ENCODE measurements at regions not wholly inside any gene's neighbourhood (a gene's known extent, or its start where the extent isn't known, plus 50 kb on each side); places are given as distances from the start of the nearest gene placed in this dataset.

DNA sequence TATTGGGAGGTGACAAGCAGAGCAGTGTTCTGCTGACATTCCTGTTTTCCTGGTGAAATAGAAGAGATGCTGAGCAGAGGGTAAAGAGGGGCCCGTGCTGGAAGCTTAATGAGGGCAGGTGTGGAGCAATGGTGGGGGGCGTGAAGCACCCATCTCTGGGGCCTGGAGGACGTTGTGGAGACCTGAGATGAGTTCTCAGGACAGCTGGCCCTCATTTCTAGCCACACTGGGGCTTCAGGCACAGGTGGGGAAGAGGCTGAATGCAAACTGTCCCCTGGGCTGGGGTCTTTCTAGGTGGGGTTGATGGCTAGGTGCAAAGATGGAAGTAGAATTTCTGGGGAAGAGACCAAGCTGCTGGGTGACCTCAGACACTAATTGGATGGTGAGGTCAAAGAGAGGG is 274.2 kb upstream of the TCERG1L start:
- DNase-seq, result no peak

DNA sequence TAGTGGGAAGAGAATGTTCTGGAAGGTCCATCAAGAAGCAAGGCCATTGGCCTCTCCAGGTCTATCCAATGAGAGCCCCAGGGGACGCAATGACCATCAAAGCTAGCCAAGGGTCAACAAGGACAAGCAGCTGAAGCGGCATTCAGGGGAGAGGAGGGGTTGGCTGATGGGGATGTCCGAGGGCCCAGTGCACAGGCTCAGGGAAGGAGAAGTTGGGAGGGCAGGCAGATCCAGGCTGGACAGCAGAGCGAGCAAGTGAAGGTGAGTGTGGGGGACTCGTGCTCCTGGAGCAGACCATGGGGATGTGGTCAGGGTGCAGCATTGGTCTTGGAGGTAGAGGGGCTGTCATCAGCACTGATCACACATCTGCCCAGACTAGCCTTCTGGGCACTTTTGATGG is 275.4 kb upstream of the TCERG1L start:
- no peak for DNase-seq

- no peak for DNase-seq
Observed at GRCh38 chr10:131587976-131588680, 276.6 kb upstream of the TCERG1L start.

DNA sequence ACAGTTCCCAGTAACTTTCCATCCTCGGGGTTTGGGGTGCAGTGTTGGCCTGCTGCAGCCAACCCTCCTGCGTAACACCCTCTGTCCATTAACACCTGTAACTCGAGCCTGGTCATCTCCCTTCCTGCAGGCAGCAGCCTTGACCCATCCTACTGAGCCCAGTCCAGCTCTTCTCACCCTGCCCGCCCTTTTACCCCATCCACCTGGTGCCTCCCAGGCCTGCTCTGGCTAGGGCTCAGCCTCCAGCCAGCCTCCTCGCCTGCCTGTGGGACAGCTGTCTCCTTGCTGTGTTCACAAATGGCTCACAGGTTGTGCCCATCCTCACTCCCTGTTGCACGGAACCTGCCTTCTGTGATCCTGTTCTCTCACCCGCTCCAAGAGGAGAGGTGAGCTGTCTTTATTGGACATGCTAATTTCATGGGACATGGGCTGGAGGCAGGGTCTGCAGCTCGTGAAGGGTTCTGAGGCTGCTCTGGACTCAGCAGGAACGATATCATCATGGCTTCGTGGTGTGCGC is 277.2 kb upstream of the TCERG1L start:
- DNase-seq, result no peak

DNA sequence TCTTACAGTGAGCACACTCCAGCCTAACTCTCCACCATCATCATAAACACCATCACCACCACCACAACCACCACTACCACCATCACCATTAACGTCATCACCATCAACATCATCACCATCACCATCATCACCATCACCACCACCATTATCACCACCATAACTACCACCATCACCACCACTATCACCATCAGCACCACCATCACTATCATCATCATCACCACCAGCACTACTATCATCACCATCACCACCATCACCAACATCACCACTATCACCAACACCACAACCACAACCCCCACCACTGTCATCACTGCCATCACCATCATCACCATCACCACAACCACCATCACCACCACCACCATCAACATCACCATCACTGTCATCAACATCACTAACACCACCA is 279.0 kb upstream of the TCERG1L start:
- no peak for DNase-seq

DNA sequence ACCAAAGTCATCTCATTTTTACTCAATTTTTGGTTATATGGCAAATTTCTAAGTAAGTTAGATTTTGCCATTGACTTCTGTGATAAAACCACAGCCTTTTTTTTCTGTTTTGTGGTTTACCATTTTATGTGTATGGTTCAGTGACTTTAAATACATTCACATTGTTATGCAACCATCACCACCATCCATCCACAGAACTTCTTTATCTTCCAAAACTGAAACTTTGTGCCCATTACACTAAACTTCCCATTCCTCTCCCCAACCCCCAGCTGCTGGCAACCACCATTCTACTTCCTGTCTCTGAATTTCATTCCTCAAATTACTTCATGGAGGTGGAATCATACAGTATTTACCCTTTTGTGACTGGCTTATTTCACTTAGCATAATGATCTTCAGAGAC is 280.4 kb upstream of the TCERG1L start:
- no peak for DNase-seq

GRCh38 chr10:131609176-131609575 is 291.6 kb upstream of the PPP2R2D start:
- DNase-seq, result no peak

- DNase-seq, result no peak
Observed at GRCh38 chr10:131615150-131615549, 285.7 kb upstream of the PPP2R2D start.

DNA sequence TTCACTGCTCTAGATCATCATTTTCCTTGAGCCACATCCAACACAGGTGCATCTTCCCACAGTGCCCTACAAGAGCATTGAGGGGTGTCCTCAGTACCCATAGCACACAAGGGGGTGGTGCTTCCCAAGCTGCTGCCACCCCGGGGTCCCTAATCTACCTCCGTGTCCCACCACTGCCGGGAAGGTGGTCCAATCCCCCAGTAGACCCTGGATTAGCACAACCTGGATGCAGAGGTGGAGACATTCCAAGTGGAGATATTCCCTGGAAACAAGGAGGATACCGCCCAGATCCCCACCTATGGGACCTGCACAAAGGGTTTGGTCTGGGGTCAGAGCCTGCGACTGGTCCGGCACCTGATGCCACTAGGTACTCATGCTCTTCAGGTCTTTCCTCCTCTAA is 284.8 kb upstream of the PPP2R2D start:
- DNase-seq, result no peak

- no peak for DNase-seq
Observed at GRCh38 chr10:131617113-131617858, 283.5 kb upstream of the PPP2R2D start.

GRCh38 chr10:131618587-131619267 is 282.1 kb upstream of the PPP2R2D start:
- DNase-seq, result no peak

DNA sequence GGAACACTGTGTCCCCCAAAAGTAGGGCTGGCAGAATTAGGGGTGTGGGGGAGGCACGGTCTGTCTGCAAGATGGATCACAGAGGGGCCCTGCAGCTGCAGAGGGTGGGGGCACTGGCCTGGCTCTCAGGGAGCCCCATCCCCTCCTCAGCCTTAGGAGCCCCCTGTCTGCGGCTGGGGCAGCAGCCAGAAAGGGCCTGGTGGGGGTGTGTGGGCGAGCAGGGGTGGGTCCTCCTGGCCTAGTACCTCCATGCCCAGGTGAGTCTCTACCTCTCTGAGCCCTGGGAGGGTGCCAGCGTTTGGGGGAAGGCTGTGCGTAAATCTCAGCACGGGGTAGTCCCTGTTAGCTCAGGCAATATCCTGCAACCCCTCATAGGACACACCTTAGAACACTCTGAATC is 280.5 kb upstream of the PPP2R2D start:
- DNase-seq, result no peak

GRCh38 chr10:131620904-131621303 is 279.9 kb upstream of the PPP2R2D start:
- DNase-seq, result no peak

DNA sequence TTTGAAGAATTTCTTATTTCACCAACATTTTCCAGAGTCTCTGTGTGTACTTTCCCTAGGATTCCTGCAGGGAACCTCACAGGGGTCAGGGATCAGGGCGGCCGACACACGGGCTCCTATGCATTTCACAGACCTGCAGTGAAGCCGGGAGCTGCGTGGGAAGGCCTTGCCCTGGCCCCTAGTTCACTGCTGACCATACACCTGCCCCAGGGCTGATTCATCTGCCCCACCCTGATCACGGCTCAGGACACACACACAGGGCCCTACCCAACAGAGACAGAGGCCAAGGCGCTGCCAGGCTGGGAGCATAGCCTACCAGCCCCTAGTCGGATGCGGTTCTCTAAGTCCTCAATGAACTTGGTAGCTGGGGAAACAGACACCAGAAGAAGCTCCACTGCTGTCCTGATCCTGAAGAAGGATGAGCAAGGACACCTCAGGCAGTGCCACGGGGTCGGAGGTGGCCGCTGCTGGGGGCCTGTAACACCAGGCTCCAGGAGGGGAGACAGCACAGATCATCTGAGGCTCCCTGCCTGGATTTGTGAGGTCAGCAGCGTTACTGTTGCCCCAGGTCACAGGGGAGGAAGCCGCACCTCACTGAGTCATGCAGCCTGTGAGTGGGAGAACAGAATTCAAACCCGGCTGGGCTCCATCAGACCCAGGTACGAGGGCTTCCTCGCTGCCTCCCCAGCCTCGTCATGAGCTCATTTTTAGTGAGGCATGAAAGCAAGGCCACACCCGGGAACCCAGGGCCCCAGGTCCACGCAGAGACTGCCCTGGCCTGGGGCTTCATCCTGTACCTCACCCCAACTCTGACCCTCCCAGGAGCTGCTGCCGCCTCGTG is 278.8 kb upstream of the PPP2R2D start:
- no peak for DNase-seq

- DNase-seq, result no peak
Observed at GRCh38 chr10:131625041-131625440, 275.8 kb upstream of the PPP2R2D start.

DNA sequence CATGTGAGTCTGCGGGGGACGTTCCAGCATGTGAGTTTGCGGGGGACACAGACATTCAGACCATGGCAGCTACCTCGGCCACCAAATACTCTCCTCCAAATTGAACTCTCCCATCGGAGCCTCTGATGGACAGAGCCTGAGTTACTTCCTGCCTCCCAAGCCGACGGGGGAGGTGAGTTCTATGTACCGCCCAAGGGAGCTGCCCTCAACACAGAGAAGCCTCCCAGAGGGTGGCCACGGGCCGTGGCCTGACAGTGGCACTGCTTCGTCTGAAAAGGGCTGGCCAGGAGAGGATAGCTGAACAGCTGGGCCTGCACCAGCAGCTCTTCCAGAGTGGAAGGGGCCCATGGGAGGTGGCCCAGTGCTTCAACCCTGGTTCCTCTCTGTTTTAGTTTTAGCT is 274.5 kb upstream of the PPP2R2D start:
- no peak for DNase-seq

- no peak for DNase-seq
Observed at GRCh38 chr10:131629026-131629770, 271.6 kb upstream of the PPP2R2D start.

GRCh38 chr10:131630772-131631258 is 270.0 kb upstream of the PPP2R2D start:
- DNase-seq, result no peak

GRCh38 chr10:131631619-131632018 is 269.2 kb upstream of the PPP2R2D start:
- DNase-seq, result no peak

GRCh38 chr10:131635564-131636015 is 265.2 kb upstream of the PPP2R2D start:
- DNase-seq, result no peak

GRCh38 chr10:131636116-131636515 is 264.7 kb upstream of the PPP2R2D start:
- no peak for DNase-seq

Measured in NCI-H1105 (cell line).